Brain microvascular endothelial cell (primary cell): ENCODE measurements at regions not wholly inside any gene's neighbourhood (a gene's known extent, or its start where the extent isn't known, plus 50 kb on each side); places are given as distances from the start of the nearest gene placed in this dataset.
"Not testable (repeated sequence)": the region's sequence is repeated elsewhere in the genome, so short reads cannot be mapped to it uniquely, and the experiment has no call there.

Experiments used
- DNase-seq: peaks from one replicate; pipeline ENCODE4 v3.0.0-alpha.2; 2020
- H3K27ac ChIP-seq: fragments of 250-450 bp; sonication (Bioruptor Pico); 2 replicates; pipeline ENCODE4 v1.5.1; 2020; ENCODE audit warnings: mild to moderate bottlenecking, moderate library complexity
- H3K27me3 ChIP-seq: fragments of 250-450 bp; sonication (Bioruptor Pico); replicated peaks from 2 replicates; pipeline ENCODE4 v1.5.1; 2020; ENCODE audit warnings: mild to moderate bottlenecking
- H3K36me3 ChIP-seq: fragments of 250-450 bp; sonication (Bioruptor Pico); replicated peaks from 2 replicates; pipeline ENCODE4 v1.5.1; 2020; ENCODE audit warnings: mild to moderate bottlenecking
- H3K4me3 ChIP-seq: 2 replicates; pipeline ENCODE4 v1.5.1; 2011; ENCODE audit warnings: low read depth, mild to moderate bottlenecking, control low read depth, low read length, moderate library complexity
- in situ Hi-C: cut with HindIII; loops from 2 replicates; pipeline ENCODE4 v1.10.0; 2017; ENCODE audit warnings: low sequenced_read_pairs, low pct_ligation_motif_present
- TF ChIP-seq, protein P1 (sequence below): IDR thresholded peaks from 2 replicates; pipeline ENCODE4 v1.5.1; 2011; ENCODE audit warnings: low read depth, mild to moderate bottlenecking, moderate library complexity, low read length, control low read depth, inconsistent platforms; ENCODE audit errors: missing control alignments

DNA sequence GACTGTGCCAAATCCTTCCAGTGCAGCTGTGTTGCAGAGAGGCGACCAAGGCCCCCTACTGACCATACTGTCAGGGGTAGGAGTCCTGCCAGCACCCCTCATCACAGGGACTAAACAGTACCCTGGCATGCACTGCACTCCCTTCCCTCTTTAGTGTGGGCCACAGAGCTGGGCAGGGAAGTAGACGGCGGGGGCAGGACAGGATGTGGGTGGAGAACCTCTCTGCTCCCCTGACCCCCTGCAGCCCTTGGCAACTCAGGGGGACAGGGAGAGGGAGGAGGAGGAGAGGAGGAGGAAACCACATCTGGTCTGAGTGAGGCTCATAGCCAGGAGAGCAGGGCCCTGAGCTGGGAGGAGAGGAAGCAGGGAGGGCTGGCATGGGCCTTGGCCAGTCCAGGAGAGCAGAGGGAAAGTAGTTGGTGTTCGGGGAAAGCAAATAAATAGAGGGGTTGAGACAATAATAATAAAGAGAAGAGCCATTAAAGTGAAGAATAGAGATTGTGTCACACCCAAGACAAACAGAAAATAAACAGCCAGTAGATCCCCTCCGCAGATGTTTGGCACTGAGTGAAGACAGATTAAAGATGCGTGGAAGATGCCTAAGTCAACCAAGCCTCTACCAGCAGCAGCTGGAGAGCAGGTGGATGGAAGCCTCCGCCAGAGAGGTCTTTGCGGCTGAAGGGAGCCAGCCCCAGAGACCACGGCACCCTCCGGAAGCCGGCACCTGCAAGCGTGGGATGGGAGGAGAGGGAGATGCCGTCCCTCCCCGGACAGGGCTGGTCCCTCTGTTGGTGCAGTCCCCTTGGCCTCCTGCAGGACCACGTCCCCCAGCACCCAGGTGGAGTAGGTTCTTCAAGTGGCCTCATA lies 61.5 kb downstream of the RPUSD4 start:
- Histone ChIP-seq H3K27ac (no peak overlapping the region), H3K27me3 (no peaks in the 10 kb centered on the region), H3K4me3 (no peak overlapping the region), H3K36me3 (no peaks in the 10 kb centered on the region)
- DNase-seq: no peak
- TF ChIP-seq, protein P1, sequence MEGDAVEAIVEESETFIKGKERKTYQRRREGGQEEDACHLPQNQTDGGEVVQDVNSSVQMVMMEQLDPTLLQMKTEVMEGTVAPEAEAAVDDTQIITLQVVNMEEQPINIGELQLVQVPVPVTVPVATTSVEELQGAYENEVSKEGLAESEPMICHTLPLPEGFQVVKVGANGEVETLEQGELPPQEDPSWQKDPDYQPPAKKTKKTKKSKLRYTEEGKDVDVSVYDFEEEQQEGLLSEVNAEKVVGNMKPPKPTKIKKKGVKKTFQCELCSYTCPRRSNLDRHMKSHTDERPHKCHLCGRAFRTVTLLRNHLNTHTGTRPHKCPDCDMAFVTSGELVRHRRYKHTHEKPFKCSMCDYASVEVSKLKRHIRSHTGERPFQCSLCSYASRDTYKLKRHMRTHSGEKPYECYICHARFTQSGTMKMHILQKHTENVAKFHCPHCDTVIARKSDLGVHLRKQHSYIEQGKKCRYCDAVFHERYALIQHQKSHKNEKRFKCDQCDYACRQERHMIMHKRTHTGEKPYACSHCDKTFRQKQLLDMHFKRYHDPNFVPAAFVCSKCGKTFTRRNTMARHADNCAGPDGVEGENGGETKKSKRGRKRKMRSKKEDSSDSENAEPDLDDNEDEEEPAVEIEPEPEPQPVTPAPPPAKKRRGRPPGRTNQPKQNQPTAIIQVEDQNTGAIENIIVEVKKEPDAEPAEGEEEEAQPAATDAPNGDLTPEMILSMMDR: no peak
- in situ Hi-C loops: no loop called here

DNA sequence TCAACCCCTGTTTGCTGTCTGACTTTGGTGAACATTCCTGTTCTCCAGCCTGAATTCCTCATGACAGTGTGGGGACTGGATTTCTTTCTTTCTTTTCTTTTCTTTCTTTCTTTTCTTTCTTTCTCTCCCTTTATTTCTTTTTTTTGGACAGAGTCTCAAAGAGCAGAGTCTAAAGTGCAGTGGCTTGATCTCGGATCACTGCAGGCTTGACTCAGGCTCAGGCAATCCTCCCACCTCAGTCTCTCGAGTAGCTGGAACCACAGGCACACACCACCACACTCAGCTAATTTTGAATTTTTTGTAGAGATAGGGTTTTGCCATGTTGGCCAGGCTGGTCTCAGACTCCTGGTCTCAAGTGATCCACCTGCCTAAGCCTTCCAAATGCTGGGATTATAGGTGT lies 63.1 kb downstream of the RPUSD4 start:
- no peaks in the 10 kb centered on the region for H3K27me3 ChIP-seq
- H3K27ac ChIP-seq: no peak overlapping the region
- no peak overlapping the region for H3K4me3 ChIP-seq
- in situ Hi-C loops: no loop called here
- TF ChIP-seq, protein P1: no peak
- no peak for DNase-seq
- no peaks in the 10 kb centered on the region for H3K36me3 ChIP-seq

DNA sequence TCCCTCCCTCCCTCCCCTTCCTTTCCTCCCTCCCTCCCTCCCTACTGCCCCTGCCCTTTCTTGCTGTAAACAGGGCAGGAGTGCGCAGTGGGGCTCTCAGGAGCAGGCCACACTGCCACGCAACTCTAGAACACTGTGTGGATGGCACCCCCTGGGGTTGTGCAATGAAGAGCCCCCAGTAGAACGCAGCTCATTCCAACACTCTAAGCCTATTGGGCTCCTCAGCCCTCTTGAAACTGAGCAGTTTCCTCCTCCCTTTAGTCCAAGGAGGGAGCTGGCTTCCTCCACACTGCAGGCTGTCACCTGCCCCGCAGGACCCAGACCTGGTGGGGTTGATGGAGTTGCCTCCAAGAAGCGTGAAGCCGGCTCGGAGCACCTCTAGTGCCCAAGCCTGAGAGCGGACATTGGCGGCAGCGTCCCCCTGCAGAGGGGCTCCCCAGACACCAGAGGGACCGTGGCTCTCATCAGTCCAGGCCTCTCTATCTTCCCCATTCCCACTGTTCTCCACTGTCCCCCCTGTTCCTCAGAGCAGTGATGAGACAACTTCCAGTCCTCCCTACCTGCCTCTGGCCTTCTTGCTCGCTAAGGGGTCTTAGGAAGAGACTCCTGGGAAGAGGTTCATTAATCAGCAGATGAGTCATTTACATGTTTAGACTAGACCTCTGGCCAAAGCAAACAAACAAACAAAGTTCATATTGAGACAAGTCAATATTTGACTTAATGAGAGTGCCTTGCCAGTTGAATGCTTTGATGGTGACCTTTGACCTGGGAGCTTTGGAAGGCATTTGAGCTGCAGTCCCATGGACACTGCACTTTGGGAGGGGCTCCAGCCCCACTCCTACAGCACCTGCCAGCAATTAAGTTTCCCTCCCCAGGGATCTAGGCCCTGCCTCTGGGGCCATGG lies 64.0 kb downstream of the RPUSD4 start:
- TF ChIP-seq, protein P1: no peak
- no peak overlapping the region for H3K27ac ChIP-seq
- no peaks in the 10 kb centered on the region for H3K36me3 ChIP-seq
- in situ Hi-C loops: no loop called here
- H3K4me3 ChIP-seq: no peak overlapping the region
- DNase-seq: no peak
- H3K27me3 ChIP-seq: no peaks in the 10 kb centered on the region

DNA sequence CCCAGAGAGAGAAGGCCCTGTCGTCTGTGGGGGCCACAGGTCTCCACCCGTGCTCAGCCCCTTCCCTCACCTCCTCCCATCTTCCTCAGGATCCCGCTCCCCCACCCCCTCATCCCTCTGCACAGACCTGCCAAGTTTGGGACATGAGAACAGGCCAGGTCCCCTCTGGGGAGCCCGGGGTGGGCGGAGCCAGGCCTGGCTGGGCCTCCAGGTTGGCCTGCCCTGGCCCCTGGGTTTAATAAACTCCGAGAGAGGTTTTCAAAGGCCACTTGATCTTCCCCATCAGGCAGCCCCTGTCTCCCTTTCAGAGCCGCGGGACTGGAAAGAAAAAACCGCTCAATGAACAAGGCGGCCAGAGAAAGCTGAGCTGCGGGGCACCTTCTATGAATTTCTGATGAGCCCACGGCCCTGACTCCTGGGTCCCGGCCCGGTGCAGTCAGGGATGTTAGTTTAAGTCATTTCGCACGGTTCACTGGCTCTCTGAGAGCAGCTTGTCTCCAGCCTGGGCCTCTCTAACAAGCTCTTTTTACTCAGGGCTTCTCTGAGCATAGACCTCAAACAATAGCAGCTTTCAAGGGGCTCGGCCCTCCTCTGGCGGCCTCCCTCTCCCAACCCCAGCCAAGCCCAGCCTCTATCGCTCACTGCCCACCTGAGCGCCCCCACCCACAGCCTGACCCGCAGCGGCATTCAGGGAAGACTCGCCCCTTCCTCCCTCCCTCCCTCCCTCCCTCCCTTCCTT lies 64.8 kb downstream of the RPUSD4 start:
- H3K36me3 ChIP-seq: no peaks in the 10 kb centered on the region
- no peak for DNase-seq
- H3K27ac ChIP-seq: no peak overlapping the region
- TF ChIP-seq, protein P1: no peak
- no peaks in the 10 kb centered on the region for H3K27me3 ChIP-seq
- H3K4me3 ChIP-seq: no peak overlapping the region
- in situ Hi-C loops: no loop called here

DNA sequence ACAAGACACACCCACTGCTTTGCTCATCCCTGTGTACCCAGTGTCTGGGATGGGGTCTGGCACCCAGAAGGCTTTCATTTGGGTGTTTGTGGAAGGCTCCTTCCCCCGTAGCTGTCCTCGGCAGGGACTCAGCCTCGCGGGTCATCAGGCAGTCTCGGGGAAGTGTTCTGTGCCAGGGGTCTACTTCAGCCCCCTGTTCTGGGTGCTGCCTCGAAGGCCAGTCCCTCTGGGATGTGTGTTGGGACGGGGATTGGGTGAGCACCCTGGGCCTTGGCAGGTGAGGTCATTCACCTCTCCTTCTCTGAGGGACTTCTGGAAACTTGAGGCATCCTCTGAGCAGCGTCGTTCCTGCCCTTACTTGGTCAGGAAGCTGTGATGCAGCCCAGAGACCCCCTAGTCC lies 65.5 kb downstream of the RPUSD4 start:
- TF ChIP-seq, protein P1: no peak
- in situ Hi-C loops: no loop called here
- Histone ChIP-seq H3K36me3 (no peaks in the 10 kb centered on the region), H3K4me3 (no peak overlapping the region), H3K27me3 (no peaks in the 10 kb centered on the region), H3K27ac (no peak overlapping the region)
- DNase-seq: no peak

DNA sequence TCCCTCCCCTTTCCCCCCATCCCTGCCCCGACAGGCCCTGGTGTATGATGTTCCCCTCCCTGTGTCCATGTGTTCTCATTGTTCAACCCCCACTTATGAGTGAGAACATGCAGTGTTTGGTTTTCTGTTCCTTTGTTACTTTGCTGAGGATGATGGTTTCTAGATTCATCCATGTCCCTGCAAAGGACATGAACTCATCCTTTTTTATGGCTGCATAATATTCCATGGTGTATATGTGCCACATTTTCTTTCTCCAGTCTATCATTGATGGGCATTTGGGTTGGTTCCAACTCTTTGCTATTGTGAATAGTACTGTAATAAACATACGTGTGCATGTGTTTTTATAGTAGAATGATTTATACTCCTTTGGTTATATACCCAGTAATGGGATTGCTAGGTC lies 68.0 kb downstream of the RPUSD4 start:
- H3K36me3 ChIP-seq, H3K4me3 ChIP-seq, DNase-seq, H3K27me3 ChIP-seq, H3K27ac ChIP-seq, in situ Hi-C loops: not testable (repeated sequence)
